DMS53 treated with DMSO at 0.1 percent for 48 hours (cell line): ENCODE measurements at regions not wholly inside any gene's neighbourhood (a gene's known extent, or its start where the extent isn't known, plus 50 kb on each side); places are given as distances from the start of the nearest gene placed in this dataset.

Experiments used
- DNase-seq: peaks from one replicate; lab custom pipeline; 2025; ENCODE audit not compliant: unreplicated experiment; lab: John Stamatoyannopoulos, UW

DNA sequence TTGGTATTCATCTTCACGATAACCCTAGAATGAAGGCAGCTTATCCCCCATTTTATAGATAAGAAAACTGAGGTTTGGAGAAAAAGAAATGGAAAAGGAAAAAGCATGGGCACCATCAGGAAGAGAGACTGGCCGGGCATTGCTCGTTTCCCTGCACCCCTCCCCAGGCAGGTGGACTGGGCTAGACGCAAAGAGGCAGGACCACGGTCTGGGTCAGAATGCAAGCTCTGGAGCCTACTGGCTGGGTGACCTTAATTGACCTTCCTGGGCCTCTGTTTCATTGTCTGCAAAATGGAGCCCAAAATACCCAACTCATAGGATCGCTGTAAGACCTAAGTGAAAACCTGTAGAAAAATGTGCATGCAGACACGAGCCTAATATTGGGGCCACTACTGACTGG is 135.3 kb upstream of the GLI2 start:
- no peak for DNase-seq

DNA sequence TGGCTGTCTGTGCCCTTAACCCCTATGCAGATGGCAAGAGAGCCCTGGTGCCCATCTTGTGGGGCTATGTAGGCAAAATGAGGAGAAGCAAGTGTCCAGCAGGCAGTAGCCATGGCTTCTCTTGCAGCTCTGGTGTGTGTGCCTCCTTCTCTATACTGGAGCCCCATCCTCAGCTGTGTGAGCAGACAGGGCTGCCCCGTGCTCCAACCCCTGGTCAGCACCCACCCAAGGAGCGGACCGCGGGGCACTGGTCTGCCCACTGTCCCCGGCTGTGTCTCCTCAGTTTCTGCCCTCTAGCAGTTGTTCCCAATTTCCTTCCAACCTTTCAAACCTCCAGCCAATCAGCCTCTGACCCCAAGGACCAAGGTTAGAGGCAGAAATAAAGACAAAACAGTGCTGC is 134.9 kb upstream of the GLI2 start:
- no peak for DNase-seq

DNA sequence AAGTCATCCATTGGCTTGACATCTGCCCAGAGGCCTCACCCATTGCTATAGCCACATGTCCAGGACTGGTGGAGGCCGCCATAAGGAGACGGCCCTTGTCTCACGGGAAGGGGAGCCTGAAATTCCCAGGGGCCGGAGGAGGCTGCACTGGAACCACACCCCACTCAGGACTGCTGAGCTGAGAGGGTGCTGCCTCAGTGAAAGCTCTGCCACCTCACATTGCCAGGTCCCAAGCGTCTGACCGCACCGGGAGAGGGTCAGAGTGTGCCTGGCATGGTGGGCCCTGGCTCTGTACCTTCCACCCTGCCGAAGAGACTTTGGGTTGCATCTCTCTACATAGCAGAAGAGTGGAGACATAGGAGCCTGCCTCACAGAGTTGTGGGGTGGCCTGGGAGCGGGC is 134.1 kb upstream of the GLI2 start:
- DNase-seq, result no peak

DNA sequence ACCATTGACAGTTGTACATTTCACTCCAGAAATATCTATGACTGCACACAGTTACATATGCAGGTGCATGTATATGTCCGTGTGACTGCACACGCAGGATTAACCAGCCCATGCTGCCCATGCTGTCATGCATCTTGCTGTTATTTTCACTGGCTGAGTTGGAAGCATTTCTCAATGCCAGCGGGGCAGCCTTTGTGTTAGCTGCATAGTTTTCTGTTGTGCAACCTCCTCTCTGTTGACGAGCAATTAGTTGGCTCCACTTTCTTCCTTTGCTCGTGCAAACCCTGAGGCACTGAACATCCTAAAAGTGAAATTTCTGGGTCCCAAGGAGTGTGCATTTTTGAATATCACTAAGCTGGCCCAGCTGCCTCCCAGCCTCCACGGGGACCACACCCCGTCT is 133.4 kb upstream of the GLI2 start:
- DNase-seq, result no peak

DNA sequence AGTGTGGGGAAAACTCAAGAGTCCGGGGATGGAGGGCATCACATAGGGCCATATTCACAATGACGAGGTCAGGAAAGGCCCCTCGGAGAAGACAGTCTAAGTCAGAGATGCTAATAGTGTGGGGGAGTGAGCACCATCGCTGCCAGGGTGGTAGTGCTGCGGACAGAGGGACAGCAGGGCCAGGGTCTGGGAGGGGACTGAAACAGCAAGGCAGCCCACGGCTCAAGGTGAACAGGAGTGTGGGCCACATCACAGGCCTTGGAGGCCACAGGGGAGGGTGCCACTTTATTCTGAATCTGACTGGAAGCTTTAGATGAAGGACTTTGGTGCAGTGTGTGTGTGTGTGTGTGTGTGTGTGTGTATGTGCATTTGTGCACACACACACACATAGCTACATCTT is 130.9 kb upstream of the GLI2 start:
- DNase-seq, result no peak

DNA sequence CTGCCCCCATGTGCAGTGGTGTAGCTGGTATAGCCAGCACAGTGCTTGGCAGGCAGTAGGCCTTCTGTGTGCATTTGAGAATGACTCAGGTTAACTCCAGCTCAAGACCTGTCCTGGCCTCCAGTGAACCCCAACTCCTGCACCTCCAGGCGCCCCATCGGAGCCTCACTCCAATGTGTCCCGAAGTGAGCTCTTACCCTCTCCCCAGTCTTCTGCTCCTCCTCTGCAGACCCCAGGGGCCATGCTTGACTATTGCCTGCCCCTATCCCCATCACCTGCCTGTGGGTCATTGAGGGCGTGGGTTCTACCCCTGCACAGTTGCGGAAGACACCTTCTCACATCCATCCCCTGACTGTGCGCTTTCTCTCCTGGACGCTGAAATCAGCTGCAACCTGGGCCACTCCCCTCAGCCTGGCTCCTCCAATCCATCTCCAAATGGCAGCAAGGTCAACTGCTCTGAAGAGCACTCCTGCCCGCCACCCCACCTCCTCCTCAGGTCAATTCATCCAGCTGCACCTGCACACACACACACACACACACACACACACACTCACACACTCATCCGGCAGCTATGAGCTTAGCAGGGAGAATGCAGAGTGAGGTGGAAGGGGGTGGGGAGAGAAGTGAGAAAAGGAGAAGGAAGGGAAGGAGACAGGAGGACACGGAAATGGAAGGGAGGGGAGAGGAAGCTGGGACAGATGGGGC is 130.3 kb upstream of the GLI2 start:
- DNase-seq, result peak; percentile 78

DNA sequence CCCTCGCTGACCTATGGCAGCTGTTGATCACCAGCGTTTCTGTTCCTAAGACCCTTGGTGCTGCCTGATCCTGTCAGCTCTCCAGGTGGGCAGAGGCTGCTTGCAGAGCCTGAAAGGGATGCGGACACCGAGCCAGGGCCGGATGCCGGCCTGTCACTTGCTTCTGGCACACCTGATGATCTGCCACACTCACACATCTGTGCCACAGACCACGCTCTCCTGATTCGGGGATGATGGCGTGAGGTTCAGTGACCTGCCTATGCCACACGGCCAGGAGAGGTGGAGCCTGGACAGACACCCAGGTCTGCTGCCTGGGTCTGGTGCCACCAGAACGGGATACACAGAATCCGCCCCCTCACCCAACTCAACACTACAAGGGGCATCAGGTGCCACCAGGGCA is 129.4 kb upstream of the GLI2 start:
- no peak for DNase-seq

DNA sequence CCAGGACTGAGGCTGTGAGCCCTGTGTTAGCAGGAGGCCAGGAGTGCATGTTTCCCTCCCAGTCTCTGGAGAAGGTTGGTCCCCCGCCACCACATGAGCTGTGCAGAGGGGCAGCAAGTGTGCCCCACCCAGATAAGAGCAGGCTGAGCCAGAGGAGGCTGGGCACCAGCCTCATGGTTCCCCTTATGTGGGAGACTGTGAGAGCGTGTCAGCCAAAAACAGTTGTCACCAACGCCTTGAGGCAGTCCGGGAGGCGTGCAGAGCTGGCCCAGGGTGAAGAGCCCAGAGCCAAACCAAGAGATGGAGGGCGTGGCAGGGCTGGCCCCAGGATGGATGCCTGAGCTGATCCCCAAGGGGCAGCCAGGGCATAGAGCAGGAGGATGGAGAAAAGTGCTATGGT is 128.7 kb upstream of the GLI2 start:
- no peak for DNase-seq

DNA sequence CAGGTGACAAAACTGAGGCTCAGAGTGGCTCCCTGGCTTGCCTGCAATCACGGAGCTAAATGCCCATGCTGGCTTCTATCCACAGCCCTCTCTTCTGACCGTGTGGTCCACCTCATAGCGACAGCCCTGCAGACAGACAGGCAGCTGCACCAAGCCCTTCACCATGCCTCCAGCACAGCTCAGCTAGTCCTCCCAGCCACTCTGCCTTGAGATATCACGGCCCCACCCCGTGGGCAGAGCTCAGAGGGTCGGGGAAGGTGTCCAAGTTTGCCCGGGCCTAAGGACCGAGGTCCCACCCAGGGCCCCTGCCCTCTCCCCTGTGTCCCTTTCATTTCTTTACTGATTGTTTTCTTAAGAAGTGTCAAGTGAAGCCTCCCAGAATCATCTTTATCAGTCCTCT is 128.2 kb upstream of the GLI2 start:
- no peak for DNase-seq

DNA sequence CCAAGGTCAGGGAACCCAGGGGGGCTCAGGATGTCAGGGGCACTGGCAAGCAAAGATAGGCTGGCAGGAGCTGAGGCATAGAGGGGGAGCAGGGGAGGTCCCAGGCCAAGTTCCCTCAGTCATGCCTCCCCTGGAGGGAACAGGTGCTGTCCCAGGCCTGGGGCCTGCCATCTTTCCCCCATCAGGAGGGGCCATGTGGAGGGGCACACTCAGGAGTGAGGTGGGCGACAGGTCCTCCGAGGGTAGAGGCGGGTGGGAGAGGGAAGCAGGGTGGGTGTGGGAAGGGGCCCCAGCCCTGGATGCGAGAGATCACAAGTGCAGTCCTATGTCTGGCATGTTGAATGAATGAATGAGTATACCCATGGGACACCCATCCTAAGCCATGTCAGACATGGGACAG is 127.7 kb upstream of the GLI2 start:
- no peak for DNase-seq

DNA sequence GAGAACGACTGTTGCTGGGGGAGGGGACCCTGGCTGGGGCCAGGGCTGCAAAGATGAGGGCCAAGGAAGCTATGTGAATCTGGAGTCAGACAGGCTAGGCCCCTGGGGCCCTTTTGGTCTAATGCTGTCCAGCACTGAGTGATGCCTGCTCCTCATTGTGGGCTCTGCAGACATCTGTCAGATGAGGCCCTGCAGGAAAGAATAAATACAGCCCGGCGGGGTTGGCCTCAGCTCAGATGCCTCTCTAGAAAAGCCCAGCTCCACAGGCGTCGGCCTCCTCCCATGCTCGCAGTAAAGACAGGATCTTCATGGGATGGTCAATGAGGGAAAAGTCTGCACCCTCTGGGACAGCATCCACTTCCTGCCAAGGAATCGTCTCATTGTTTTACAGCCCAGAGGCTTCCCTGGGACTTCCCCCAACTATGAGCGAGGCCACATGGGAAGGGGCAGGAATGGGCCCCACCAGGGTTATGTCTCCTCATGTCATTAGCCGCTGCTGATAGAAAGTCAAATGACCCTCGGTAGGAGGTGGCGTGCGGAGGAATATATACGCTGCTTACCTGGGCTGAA is 125.8 kb upstream of the GLI2 start:
- no peak for DNase-seq

DNA sequence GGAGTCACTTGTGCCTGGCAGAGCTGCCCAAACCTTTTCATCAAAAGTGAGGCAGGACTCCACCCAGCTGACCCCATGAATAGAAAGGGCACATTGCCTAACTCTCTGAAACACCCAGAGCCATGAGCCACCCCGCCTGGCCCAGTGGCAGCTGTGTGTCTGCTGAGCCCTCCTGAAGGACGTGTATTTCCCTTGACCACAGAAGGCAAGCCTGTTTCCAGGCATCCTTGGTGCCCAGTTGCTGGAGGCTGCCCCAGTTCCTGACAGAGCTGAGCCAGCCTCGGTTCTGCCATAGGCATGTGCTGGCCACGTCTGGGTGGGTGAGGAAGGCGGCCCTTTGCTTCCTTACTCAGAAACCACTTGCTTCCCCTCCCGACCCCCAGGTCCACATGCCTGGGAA is 124.7 kb upstream of the GLI2 start:
- DNase-seq, result no peak

DNA sequence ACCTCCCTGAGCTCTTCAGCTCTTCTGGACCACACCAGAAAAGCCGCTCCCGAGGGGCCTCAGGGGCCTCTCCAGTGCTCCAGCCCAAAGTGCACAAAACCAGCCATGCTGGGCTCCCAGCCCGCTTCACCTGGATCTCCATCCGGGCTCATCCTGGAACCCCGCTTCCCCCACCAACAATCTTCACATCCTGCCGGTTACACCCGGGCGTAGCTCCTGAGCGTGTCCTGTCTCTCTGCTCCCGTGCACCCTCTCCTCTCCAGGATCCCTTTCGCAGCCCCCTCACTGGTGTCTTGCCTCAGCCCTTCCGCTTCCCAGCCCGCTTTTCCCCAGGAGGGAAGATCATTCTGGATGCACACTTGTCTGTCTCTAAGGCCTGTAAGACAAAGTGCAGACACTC is 123.7 kb upstream of the GLI2 start:
- no peak for DNase-seq

DNA sequence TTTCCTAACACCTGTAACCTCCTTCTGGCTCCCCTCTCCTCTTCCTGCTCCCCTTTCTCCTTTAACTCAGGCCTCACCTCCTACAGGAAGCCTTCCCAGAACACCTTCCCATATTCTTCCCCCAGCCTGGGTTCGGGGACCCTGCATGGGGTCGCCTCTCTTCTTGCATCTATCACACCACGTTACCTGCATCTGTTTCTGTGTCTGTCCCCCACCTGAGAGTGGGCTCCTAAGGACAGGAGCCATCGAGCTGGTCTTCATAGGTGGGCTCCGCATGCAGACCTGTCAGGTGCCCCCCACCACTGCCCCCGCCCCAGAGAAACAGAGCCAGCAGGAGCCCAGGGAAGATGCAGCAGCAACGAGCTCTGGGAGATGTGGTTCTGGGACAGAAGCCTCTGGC is 123.2 kb upstream of the GLI2 start:
- no peak for DNase-seq

DNA sequence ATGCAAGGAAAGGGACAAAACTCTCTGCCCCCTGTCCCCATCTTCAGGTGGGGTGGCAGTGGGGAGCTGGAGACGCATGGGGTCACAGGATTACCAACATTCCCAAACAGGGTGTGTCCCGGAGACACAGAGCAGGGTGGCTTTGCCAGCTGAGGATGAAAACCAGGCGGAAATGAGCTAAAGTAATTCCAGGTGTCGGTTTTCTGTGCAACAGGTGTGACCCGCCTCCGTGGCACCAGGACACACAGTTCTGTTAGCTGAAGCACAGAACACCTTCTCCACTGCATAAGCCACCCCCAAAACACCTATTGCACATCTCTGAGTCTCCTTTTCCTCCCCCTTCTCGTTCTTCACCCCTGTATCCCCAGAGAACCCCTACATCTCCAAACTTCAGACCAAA is 122.7 kb upstream of the GLI2 start:
- no peak for DNase-seq

DNA sequence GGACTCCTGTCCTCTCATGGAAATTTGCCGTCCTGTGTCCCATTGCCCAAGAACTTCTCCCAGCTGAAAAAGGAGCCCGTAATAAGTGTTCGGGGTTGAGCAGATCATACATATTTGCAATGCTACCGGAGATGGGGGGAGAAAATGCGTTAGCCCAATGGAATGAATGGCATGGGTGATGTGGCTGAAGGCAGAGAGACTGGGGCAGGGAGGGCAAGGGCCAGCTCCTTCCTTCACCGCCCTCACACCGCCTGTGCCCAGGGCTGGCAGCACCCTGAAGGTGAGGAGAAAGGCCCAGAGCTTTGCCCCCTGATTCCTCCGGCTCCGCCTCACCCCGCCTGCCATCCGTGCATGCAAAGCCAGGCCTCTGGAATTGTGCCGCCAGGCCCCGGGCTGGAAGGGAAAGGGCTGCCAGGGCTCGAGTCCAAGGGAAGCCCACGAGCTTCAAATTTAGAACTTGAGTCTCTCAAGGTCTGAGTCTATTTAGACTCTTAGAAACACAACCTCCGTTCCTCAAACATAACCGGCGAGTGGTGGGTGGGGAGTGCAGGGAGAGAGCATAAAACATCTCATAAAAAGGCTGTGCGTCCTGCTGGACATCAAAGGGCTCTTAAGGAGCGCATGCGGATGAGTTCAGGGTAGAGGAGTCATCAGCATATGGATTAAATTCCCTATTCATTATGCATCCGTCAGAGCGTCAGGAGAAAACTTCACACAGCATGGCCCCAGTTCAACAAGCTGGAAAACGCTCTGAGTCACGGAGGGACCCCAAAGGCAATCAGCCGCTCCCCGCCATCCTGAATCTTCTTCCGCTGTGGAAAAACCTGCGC is 121.7 kb upstream of the GLI2 start:
- DNase-seq, result no peak

DNA sequence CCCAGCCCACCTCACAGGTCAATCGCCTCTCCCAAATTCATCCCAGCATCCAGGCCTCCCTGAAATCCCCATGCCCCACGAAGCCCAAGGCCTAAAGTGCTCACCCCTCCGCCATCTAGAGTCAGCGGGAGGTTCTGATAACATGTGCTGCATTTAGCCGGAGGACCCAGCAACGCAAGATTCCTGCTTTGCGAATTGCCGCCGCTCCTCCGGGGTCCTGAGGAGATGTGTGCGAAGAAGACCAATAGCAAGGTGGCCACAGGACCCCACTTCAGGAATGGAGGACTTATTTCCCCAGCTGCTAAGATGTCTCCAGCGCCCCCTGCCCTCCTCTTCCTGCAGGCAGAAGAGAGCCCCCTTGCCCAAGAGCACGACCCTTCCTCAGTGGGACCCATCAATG is 120.8 kb upstream of the GLI2 start:
- DNase-seq, result no peak

DNA sequence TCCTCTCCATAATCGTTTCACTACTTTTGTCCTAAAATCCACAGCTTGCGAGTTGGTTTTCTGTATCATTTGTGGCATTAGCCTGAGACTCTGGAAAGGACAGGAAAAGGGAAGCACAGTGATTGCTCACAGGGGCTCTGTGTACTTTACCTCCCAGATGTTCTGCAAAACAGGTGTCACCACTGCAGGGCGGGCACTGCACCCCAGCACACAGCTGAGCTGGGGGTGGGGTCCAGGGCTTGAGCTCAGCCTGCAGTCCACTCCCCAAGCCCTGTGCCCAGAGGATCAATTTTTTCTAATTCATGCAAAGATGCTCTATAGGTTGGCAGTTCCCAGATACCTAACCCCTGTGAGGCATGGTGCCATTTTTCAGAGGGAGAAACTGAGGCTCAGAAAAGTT is 119.4 kb upstream of the GLI2 start:
- DNase-seq, result no peak

DNA sequence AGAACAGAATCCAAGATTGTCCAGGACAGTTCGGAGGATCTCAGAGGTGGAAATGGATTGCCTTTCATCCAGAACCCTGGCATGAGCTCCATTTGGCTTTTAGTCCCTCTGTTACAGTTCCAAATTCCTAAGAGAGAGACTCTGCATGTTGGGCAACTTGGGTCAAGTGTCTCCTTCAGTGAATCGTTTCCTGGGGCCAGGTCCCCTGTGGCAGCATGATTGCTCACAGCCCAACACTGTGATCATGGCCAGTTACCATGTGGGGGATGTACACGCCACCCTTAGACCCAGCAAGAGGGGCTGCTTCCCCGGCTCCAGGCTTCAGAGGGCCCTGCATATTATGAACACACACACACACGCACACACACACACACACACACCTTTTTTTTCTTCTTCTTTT is 118.6 kb upstream of the GLI2 start:
- DNase-seq, result no peak

DNA sequence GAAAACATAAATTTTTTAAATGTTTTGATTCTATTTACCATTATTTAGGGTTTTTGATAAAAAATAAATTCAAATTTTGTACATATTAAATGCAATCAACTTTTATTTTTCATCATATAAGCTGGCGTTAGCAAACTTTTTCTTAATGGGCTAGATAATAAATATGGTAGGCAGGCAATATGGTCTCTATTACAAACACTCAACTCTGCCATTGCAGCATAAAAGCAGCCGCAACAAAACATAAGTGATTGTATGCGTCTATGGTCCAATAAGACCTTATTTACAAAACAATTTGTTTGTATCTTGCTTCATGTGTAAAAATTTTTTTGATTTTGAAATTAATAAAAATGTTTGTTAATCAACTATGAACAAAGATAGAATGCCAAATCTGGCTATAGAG is 116.8 kb upstream of the GLI2 start:
- DNase-seq, result no peak

DNA sequence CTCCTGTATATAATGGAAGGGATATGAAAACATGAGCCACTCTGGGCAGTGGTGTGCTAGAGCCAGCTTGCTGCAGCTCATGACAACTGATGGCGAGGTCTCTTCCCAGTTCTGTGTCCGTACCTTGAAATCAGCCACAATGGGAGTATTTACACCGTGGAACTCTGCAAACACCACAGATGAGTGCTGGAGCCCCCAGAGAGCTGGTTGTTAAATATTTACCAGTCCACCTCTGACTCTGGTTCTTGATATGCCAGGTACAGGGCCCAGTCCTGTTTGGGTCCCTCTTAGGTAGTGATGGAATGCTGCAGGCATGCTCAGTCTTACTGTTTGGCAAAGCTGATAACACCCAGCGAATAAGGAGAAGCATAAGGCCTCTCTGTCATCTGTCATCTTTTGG is 116.1 kb upstream of the GLI2 start:
- DNase-seq, result no peak

DNA sequence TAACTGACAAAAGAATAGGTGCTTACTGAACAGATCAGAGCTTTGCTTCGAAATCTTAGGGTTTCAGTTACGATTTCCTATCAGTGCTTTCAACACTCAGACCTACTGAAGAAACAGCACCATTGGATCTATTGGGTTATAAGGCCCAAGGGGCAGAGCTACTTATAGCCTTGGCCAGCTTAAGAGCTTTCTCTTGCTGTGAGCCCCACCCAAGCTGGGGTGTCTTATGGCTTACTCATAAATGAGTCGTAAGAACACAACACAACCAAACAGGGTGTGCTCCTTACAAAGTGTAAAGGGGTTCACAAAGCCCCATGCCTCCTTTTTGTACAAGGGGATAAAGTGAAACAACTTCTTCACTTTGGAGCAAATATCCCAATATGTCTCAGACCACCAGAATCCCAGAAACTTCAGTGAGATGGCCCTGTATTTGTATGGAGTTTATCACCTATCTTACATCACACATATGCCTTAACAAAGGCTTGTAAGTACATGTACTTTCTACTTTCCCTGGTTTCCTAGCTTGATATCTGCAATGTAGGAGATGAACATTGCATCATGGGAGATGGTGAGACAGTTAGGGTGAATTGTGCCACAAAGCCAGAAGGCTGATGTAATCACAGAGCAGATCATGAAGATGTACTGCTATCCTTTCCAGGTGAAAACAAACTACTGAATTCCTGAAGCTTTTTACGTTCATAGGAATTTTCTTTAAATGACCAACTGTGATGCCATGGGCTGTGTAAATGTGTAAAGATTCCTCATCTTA is 115.5 kb upstream of the GLI2 start:
- DNase-seq, result no peak
